SK-N-SH (cell line): ENCODE measurements at regions not wholly inside any gene's neighbourhood (a gene's known extent, or its start where the extent isn't known, plus 50 kb on each side); places are given as distances from the start of the nearest gene placed in this dataset.

Experiments used
- CTCF ChIP-seq: fragments of 200-600 bp; sonication (generic); IDR thresholded peaks from 2 replicates; pipeline ENCODE4 v1.6.1; 2017; ENCODE audit warnings: antibody characterized with exemption, mild to moderate bottlenecking, moderate library complexity
- EP300 ChIP-seq, 2 experiments: IDR thresholded peaks; 2 replicates each; pipeline versions ENCODE4 v1.4.0 to v1.6.1; 2012; ENCODE audit warnings: borderline replicate concordance in 1 of 2, low read depth in 1 of 2, low read length in 1 of 2
- POLR2AphosphoS5 ChIP-seq: IDR thresholded peaks from 2 replicates; pipeline ENCODE4 v1.6.1; 2012; ENCODE audit warnings: low read depth, low read length
- TAF1 ChIP-seq: IDR thresholded peaks from 2 replicates; pipeline ENCODE4 v1.6.1; 2012; ENCODE audit warnings: low read depth, mild to moderate bottlenecking, low read length, moderate library complexity, borderline replicate concordance

- TF ChIP-seq CTCF (no peak), TAF1 (no peak), EP300 (IDR thresholded peaks at IDR 0.05; ENCODE audit: borderline replicate concordance in 1 of 2, low read depth in 1 of 2, low read length in 1 of 2) (no peak), POLR2AphosphoS5 (no peak)
Observed at GRCh38 chr4:180558427-180558826, 1684.8 kb upstream of the TENM3 start.
